Esophagus squamous epithelium (tissue), 5 donors: ENCODE measurements at regions not wholly inside any gene's neighbourhood (a gene's known extent, or its start where the extent isn't known, plus 50 kb on each side); places are given as distances from the start of the nearest gene placed in this dataset.
"Not testable (repeated sequence)": the region's sequence is repeated elsewhere in the genome, so short reads cannot be mapped to it uniquely, and the experiment has no call there.

Experiments
- DNase-seq: peaks from one replicate; lab custom pipeline; 2025; lab: John Stamatoyannopoulos, UW
- H3K27ac ChIP-seq, 4 donors: fragments of 200-600 bp; sonication (generic); one replicate each; pipeline ENCODE4 v1.5.1; 2016 to 2019; ENCODE audit warnings: mild to moderate bottlenecking in 1 of 4
- H3K27me3 ChIP-seq, 4 donors: fragments of 200-600 bp; sonication (generic); 1 replicate in 3 of 4; 2 replicates in 1 of 4; pipeline versions ENCODE4 v1.5.1 to v1.6.0; 2017 to 2021; ENCODE audit warnings: antibody characterized with exemption in 1 of 4
- H3K36me3 ChIP-seq, 3 donors: fragments of 200-600 bp; sonication (generic); one replicate each; pipeline ENCODE4 v1.5.1; 2016 to 2019
- H3K4me1 ChIP-seq, 3 donors: fragments of 200-600 bp; sonication (generic); one replicate each; pipeline ENCODE4 v1.5.1; 2017 to 2019
- H3K4me3 ChIP-seq, 4 donors: fragments of 200-600 bp; sonication (generic); 1 replicate in 3 of 4; 2 replicates in 1 of 4; pipeline ENCODE4 v1.5.1; 2016 to 2019; ENCODE audit warnings: mild to moderate bottlenecking in 2 of 4, moderate library complexity in 1 of 4
- H3K9me3 ChIP-seq, 3 donors: fragments of 200-600 bp; sonication (generic); one replicate each; pipeline ENCODE4 v1.5.1; 2016 to 2019
- CTCF ChIP-seq, 6 experiments: fragments of 450-650 bp in 4 of 6; fragments of 200-600 bp in 2 of 6; sonication (generic) in 2 of 6; IDR thresholded peaks; one replicate each; pipeline ENCODE4 v1.5.1; 2016 to 2019; ENCODE audit warnings: antibody characterized with exemption in 6 of 6, mild to moderate bottlenecking in 4 of 6, moderate library complexity in 4 of 6
- POLR2A ChIP-seq, 4 donors: fragments of 450-650 bp; IDR thresholded peaks; one replicate each; pipeline ENCODE4 v1.6.1; 2017; ENCODE audit warnings: antibody characterized with exemption in 4 of 4, mild to moderate bottlenecking in 4 of 4, moderate library complexity in 3 of 4
- WGBS, 2 donors: methylation state at CpG; one replicate each; pipeline ENCODE4 v1.1.5; 2018; 5-methylcytosine and 5-hydroxymethylcytosine counted together
- intact Hi-C: fragments of 100-400 bp; cut with DNase I; formaldehyde crosslinking; loops from one replicate; pipeline ENCODE4 v1.15.0; 2022
- donor health status: DM: yes; HTN: yes; CAD: no.

GRCh38 chr16:87123356-87124001, 193.7 kb downstream of the C16orf95 start:
- TF ChIP-seq POLR2A (IDR thresholded peaks at IDR 0.05) (no peak), CTCF (IDR thresholded peaks at IDR 0.05) (no peak)
- 87 to 95% methylated on average over 3 to 6 of the region's 12 CpGs for WGBS, 2 donors
- Histone ChIP-seq H3K9me3 (no peaks in the 10 kb centered on the region), H3K27ac (no peak overlapping the region), H3K4me1 (peaks cover 0 to 23% (median 10%) of the 10 kb centered on the region in 3 donors), H3K36me3 (no peaks in the 10 kb centered on the region), H3K4me3 (no peak overlapping the region), H3K27me3 (peaks cover 0 to 68% (median 0%) of the 10 kb centered on the region in 4 donors)
- DNase-seq: no peak
- intact Hi-C loops: no loop called here

- DNase-seq, H3K27ac ChIP-seq, intact Hi-C loops, H3K4me3 ChIP-seq, H3K9me3 ChIP-seq, H3K36me3 ChIP-seq: not testable (repeated sequence)
- Histone ChIP-seq H3K27me3 (peaks cover 0 to 74% (median 0%) of the 10 kb centered on the region in 4 donors), H3K4me1 (peaks cover 0 to 23% (median 10%) of the 10 kb centered on the region in 3 donors)
- WGBS, 2 donors: 93 to 94% methylated on average over 9 of the region's 9 CpGs
Observed at GRCh38 chr16:87124405-87124804, 192.8 kb downstream of the C16orf95 start.

GRCh38 chr16:87125206-87126155, 191.7 kb downstream of the C16orf95 start:
- H3K27me3 ChIP-seq: peaks cover 0 to 74% (median 0%) of the 10 kb centered on the region in 4 donors
- H3K27ac ChIP-seq: no peak overlapping the region
- peaks cover 0 to 23% (median 10%) of the 10 kb centered on the region in 3 donors for H3K4me1 ChIP-seq
- intact Hi-C loops: no loop called here
- DNase-seq: no peak
- no peaks in the 10 kb centered on the region for H3K36me3 ChIP-seq
- no peaks in the 10 kb centered on the region for H3K9me3 ChIP-seq
- H3K4me3 ChIP-seq: no peak overlapping the region
- TF ChIP-seq CTCF (IDR thresholded peaks at IDR 0.05) (no peak), POLR2A (IDR thresholded peaks at IDR 0.05) (no peak)
- 68 to 74% methylated on average over 11 to 31 of the region's 38 CpGs for WGBS, 2 donors

- WGBS, 2 donors: 31 to 34% methylated on average over 13 of the region's 13 CpGs
- Histone ChIP-seq H3K4me1 (peaks cover 0 to 23% (median 10%) of the 10 kb centered on the region in 3 donors), H3K9me3 (no peaks in the 10 kb centered on the region), H3K4me3 (no peak overlapping the region), H3K27me3 (peaks cover 0 to 71% (median 0%) of the 10 kb centered on the region in 4 donors), H3K27ac (peak overlapping the region in 1 of 4 donors; percentile 48), H3K36me3 (no peaks in the 10 kb centered on the region)
- DNase-seq: no peak
- intact Hi-C loops: no loop called here
- TF ChIP-seq POLR2A (IDR thresholded peaks at IDR 0.05) (no peak), CTCF (IDR thresholded peaks at IDR 0.05) (no peak)
Observed at GRCh38 chr16:87126403-87127025, 190.7 kb downstream of the C16orf95 start.

- peak overlapping the region in 3 of 4 donors; percentile 48 to 55 (median 53) for H3K27ac ChIP-seq
- TF ChIP-seq POLR2A (IDR thresholded peaks at IDR 0.05) (no peak), CTCF (IDR thresholded peaks at IDR 0.05) (no peak)
- H3K27me3 ChIP-seq: peaks cover 0 to 78% (median 0%) of the 10 kb centered on the region in 4 donors
- H3K9me3 ChIP-seq: no peaks in the 10 kb centered on the region
- peaks cover 0 to 23% (median 10%) of the 10 kb centered on the region in 3 donors for H3K4me1 ChIP-seq
- no peak for DNase-seq
- no peaks in the 10 kb centered on the region for H3K36me3 ChIP-seq
- 20% methylated on average over 1 of the region's 23 CpGs; no CpG with 5 or more reads in 1 of the 2 donors for WGBS, 2 donors
- intact Hi-C loops: no loop called here
- H3K4me3 ChIP-seq: peak overlapping the region in 1 of 4 donors; percentile 24
Observed at GRCh38 chr16:87127061-87127765, 190.0 kb downstream of the C16orf95 start.
